Transverse colon (tissue), 3 donors: ENCODE measurements at regions not wholly inside any gene's neighbourhood (a gene's known extent, or its start where the extent isn't known, plus 50 kb on each side); places are given as distances from the start of the nearest gene placed in this dataset.

Experiments used
- CTCF ChIP-seq, 5 experiments: fragments of 200-600 bp in 3 of 5; fragments of 450-650 bp in 2 of 5; sonication (generic) in 3 of 5; IDR thresholded peaks; 1 replicate in 2 of 5; 2 replicates in 3 of 5; pipeline ENCODE4 v1.5.1; 2016 to 2017; ENCODE audit warnings: antibody characterized with exemption in 5 of 5, inconsistent platforms in 3 of 5, mild to moderate bottlenecking in 2 of 5, moderate library complexity in 1 of 5
- EP300 ChIP-seq: sonication (generic); formaldehyde crosslinking; IDR thresholded peaks from one replicate; pipeline ENCODE4 v1.6.1; 2017; ENCODE audit warnings: antibody characterized with exemption, low read depth
- POLR2A ChIP-seq: fragments of 450-650 bp; IDR thresholded peaks from one replicate; pipeline ENCODE4 v1.6.1; 2016; ENCODE audit warnings: antibody characterized with exemption, mild to moderate bottlenecking, moderate library complexity

DNA sequence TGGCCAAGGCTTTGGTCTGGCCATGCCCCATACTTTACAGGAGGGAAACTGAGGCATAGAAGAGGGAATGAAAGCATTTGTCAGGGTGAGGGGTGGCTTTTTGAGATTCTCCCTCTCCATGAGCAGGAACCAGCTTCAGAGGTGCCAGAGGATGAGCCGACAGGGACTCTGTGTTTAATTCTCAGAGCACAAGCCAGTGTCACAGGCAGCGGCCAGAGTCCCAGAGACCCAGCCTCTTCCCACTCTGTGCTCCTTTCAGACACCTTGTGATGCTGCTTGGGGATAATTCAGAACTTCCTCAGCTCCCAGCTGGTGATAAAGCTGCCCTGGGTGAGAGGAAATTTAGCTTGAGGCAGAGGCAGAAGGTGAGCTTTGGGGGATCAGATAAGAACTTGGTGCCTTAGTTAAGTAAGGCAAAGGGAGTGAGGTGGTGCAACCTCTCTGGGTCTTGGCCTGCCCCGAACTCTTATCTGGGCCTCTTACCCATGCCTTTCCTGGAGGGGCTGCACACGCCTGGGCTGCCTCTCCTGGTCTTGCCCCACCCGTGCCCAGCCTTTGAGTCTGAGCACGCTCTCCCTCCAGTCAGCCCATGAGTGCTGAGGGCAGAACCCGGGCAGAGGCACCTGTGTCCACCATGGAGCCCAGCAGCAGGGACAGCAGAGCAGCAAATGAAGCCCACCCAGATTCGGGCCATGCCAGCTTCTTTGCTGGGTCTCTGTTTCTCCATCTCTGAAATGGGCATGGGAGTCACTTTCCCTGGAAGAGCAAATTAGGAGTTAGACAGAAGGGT lies 175.6 kb upstream of the C1orf174 start:
- no peak for TF ChIP-seq POLR2A
- TF ChIP-seq EP300: no peak
- TF ChIP-seq CTCF (IDR thresholded peaks at IDR 0.05): no peak
